HG02678 (cell line): ENCODE measurements at regions not wholly inside any gene's neighbourhood (a gene's known extent, or its start where the extent isn't known, plus 50 kb on each side); places are given as distances from the start of the nearest gene placed in this dataset.

ENCODE experiments used
- ATAC-seq: cut with Tn5 transposase; IDR thresholded peaks from one replicate; pipeline ENCODE4 v1.9.1; 2021; ENCODE audit warnings: mild to moderate bottlenecking, moderate library complexity; ENCODE audit not compliant: unreplicated experiment

- ATAC-seq: no peak
These were observed 276.9 kb downstream of the BMP7 start for GRCh38 chr20:56989516-56989915.

- no peak for ATAC-seq
These were observed 273.4 kb downstream of the BMP7 start for GRCh38 chr20:56993020-56993559.

- no peak for ATAC-seq
These were observed 272.4 kb downstream of the BMP7 start for GRCh38 chr20:56994006-56994405.

- no peak for ATAC-seq
These were observed 271.3 kb downstream of the BMP7 start for GRCh38 chr20:56995149-56995548.

GRCh38 chr20:56995635-56996075 lies 270.8 kb downstream of the BMP7 start:
- no peak for ATAC-seq

- no peak for ATAC-seq
These were observed 269.9 kb downstream of the BMP7 start for GRCh38 chr20:56996533-56996932.

- no peak for ATAC-seq
These were observed 268.0 kb downstream of the BMP7 start for GRCh38 chr20:56998438-56998837.

GRCh38 chr20:57000441-57000968 lies 265.9 kb downstream of the BMP7 start:
- ATAC-seq: no peak

GRCh38 chr20:57001126-57001767 lies 265.2 kb downstream of the BMP7 start:
- no peak for ATAC-seq

GRCh38 chr20:57002066-57002570 lies 264.3 kb downstream of the BMP7 start:
- ATAC-seq: no peak

- no peak for ATAC-seq
These were observed 263.4 kb downstream of the BMP7 start for GRCh38 chr20:57003012-57003411.

- no peak for ATAC-seq
These were observed 262.0 kb downstream of the BMP7 start for GRCh38 chr20:57004416-57004815.

- no peak for ATAC-seq
These were observed 261.2 kb downstream of the BMP7 start for GRCh38 chr20:57004951-57005933.

GRCh38 chr20:57006411-57007170 lies 259.9 kb downstream of the BMP7 start:
- no peak for ATAC-seq

- ATAC-seq: no peak
These were observed 259.3 kb downstream of the BMP7 start for GRCh38 chr20:57007171-57007540.

- ATAC-seq: no peak
These were observed 258.2 kb downstream of the BMP7 start for GRCh38 chr20:57008217-57008616.

GRCh38 chr20:57009355-57009754 lies 257.1 kb downstream of the BMP7 start:
- ATAC-seq: no peak

GRCh38 chr20:57009775-57010174 lies 256.7 kb downstream of the BMP7 start:
- no peak for ATAC-seq

- ATAC-seq: no peak
These were observed 253.8 kb downstream of the BMP7 start for GRCh38 chr20:57012691-57013090.

- no peak for ATAC-seq
These were observed 253.2 kb downstream of the BMP7 start for GRCh38 chr20:57013217-57013616.

GRCh38 chr20:57013741-57014140 lies 252.7 kb downstream of the BMP7 start:
- no peak for ATAC-seq
